NCI-H2227 (cell line): ENCODE measurements at regions not wholly inside any gene's neighbourhood (a gene's known extent, or its start where the extent isn't known, plus 50 kb on each side); places are given as distances from the start of the nearest gene placed in this dataset.
"Not testable (repeated sequence)": the region's sequence is repeated elsewhere in the genome, so short reads cannot be mapped to it uniquely, and the experiment has no call there.

Experiments
- DNase-seq: peaks from one replicate; lab custom pipeline; 2025; ENCODE audit not compliant: unreplicated experiment; lab: John Stamatoyannopoulos, UW

DNA sequence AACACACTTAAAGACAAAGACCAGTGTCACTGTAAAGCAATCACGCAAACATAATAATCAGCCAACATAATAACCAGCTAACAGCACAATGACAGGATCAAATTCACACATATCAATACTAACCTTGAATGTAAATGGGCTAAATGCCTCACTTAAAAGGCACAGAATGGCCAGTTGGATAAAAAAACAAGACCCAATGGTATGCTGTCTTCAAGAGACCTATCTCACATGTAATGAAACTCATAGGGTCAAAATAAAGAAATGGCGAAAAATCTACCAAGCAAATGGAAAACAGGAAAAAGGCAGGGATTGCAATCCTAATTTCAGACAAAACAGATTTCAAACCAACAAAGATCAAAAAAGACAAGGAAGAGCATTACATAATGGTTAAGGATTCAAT is 78.2 kb upstream of the RAB12 start:
- not testable (repeated sequence) for DNase-seq

DNA sequence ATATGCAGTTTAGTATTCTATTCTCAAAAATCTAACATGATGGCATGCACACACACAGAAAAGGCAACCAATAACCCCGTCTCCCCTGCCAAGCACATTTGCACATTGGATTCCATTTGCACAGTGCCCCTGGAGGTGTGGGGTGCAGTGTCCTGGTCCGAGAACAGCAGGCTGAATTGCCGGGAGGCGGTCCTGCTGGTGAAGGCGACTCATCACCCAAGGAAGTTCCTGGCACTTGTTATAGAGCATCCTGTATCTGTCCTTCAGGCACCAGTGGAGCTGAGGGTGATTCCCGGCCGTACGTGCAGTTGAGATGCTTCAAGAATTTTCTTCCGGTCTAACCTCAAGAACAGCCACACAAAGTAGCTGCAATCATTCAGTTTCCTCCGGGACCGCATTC is 73.0 kb upstream of the RAB12 start:
- DNase-seq, result no peak

DNA sequence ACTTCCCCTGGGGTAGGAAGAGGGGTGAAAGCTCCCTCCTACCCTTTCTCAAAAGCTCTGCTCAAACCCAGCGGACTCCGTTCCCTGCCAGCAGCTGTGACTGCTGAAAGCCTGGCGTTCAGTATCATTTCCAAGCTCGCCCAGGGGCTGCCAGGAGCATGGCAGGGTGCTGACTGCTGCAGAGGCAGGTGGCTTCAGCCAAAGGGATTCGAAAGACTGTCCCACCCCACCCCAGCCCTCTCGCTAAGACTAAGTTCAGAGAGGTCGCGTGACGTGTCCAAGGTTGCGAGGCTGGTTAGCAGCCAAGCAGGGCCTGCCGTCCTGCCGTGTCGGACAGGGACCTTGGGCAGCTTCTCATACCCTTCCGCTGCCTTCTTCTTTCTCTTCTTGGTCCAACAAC is 72.3 kb upstream of the RAB12 start:
- DNase-seq, result no peak

DNA sequence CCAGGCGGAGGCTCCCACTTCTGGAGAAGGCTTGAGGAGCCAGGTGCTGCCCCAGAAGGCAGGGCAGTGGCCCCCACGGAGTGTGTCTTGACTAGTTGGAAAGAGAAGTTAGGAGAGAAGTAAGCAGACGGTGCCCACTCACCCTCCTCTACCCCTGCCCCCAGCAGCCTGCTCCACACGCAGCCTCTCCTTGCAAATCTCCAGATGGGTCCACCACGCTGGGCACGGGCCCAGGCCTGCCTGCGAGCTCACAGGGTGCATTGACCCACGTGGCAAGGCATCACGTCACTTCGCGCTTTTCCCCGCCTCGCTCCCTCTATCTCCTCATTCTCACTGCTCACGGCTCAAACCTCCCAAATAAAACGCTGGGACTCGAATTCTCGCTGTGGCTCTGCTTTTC is 71.8 kb upstream of the RAB12 start:
- no peak for DNase-seq

DNA sequence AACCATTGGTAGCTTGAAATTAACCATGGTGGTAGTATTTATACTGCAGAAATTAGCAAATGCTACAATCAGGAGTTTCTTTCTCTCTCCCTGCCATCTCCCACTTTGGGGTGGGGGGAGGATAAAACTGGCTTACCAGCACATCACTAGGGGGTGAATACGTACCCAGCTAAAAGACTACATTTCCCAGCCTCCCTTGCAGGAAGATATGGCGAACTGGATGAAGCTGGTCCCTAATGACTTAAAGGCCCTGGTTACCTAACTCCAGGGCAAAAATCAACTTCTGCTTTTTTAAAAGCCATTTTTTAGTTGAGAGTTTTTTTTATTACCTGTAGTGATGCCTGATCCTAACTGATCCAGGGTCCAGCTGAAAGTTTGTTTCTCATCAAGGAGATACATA is 70.3 kb upstream of the RAB12 start:
- DNase-seq, result no peak

DNA sequence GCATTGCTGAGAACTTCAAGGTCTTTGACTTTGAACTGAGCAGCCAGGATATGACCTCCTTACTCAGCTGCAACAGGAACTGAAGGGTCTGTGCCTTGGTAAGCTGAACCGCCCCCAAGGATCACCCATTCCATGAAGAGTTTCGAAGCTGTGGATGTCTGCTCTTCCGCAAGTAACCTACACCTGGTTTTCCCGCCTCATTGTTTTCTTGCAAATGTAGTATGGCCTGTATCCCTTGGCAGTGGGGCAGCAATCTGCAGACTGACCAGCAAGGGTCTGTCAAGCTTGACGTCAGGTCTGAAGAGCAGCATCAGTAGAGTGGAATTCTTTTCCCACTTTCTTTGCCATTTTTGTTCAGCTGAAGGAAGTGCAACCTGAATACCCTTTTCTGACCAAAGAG is 62.6 kb upstream of the RAB12 start:
- no peak for DNase-seq

DNA sequence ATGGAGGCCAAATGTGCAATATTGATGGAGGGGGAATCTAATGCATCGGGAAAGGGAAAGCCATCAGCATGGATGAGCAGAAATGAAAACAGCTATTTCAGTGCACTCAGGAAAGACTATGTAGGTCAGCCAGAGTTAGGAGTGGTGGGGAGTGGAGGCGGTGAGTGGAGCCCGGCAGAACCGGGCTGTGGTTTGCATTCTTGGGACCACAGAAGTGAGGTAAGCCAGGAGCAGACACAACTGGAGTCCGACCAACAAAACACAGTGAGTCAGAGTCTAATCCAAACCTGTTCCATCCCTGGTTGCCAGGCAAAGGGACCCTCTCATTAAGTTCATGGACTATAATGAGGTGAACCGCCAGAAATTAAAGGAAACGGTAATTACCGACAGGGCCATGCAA is 61.1 kb upstream of the RAB12 start:
- DNase-seq, result no peak

DNA sequence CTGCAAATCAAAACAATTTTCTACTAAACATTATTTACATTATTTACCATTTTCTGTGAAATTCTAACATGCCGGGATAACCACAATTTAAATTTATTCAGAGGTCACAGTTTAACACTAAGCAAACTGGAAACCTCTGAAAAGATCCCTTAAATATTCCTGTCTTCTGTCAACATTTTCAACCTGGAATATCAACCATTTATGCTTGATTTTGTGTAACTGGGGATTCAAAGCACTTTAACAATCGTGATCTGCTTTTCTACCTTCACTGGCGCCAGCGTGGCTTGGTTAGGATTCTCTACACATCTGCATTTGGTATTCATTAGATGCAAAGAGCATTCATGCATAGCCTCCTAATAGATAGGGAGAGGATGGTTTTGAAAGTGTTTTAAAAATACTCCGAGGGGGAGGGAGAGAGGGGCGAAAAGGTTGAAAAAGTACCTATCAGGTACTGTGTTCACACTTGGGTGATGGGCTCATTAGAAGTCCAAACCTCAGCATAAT is 59.9 kb upstream of the RAB12 start:
- DNase-seq, result no peak

DNA sequence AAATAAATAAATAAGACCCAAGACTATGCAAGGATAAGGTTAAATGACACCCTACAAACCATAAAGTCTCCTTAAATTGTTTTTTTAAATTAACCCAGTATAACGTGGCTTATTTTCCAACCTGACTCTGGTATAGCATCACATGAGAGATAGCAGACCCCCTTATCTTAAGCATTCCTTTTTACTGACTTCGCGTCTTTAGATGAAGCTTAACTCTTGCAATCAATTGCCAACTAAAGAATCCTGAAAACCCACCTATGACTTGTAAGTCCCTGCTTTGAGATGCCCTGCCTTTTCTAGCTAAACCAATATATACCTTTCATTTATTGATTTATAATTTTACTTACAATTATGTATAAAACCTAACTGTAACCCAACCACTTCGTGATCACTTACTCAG is 57.1 kb upstream of the RAB12 start:
- DNase-seq, result no peak

DNA sequence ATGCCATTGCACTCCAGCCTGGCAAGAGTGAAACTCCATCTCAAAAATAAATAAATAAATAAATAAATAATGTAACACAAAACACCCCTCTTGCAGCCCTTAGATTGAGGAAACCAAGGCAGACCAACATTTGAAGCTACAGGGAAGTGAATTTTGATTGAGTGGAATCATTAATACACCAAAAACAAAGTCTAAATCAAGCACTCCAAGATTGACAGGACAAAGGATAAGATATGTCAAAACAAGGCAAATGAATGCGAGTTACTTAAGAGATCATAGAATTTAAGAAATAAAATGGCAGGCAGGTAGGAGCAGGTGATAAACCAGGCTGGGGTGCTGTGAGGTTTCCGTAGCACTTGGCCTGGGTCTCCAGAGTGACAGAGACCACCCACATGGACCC is 54.9 kb upstream of the RAB12 start:
- DNase-seq, result no peak

DNA sequence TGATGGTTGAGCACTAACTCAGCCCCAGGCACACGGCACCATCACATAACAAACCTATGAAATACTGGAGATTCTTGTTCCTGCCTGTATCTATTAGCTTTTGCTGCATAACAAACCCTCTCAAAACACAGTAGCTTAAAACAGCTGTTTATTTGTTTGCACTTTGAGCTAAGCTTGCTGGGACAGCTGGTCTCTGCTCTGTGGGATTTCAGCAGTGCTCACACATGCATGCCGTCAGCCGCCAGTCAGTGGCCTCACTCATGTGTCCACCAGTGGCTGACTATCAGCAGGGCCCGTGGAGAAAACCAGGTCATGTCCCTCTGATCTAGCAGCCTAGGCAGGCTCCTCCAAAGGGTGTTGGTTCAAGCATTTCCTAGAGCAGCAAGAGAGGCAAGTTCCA is 52.8 kb upstream of the RAB12 start:
- no peak for DNase-seq
